RWPE2 (cell line): ENCODE measurements at regions not wholly inside any gene's neighbourhood (a gene's known extent, or its start where the extent isn't known, plus 50 kb on each side); places are given as distances from the start of the nearest gene placed in this dataset.
A peak's percentile ranks its signal among the peaks of the same experiment; 100 is the strongest.
"Not testable (repeated sequence)": the region's sequence is repeated elsewhere in the genome, so short reads cannot be mapped to it uniquely, and the experiment has no call there.

Experiments used
- ATAC-seq: fragments of 200-7000 bp; cut with Tn5 transposase; 3 replicates; pipeline ENCODE4 v1.9.1; 2021; ENCODE audit warnings: low read depth
- DNase-seq: peaks from one replicate; pipeline ENCODE4 v3.0.0-alpha.2; 2020; ENCODE audit warnings: low spot score
- H3K27ac ChIP-seq: fragments of 450-650 bp; 2 replicates; pipeline ENCODE4 v1.5.1; 2017; ENCODE audit warnings: mild to moderate bottlenecking; ENCODE audit not compliant: poor library complexity, severe bottlenecking
- H3K27me3 ChIP-seq: fragments of 250-450 bp; sonication (Bioruptor Pico); 2 replicates; pipeline ENCODE4 v1.5.1; 2021; ENCODE audit warnings: mild to moderate bottlenecking, moderate library complexity; ENCODE audit not compliant: insufficient read depth, poor library complexity, severe bottlenecking
- H3K36me3 ChIP-seq: fragments of 250-450 bp; sonication (Bioruptor Pico); 2 replicates; pipeline ENCODE4 v1.5.1; 2020; ENCODE audit warnings: low read depth, mild to moderate bottlenecking, moderate library complexity
- H3K4me1 ChIP-seq: fragments of 250-450 bp; sonication (Bioruptor Pico); 2 replicates; pipeline ENCODE4 v1.5.1; 2021; ENCODE audit warnings: mild to moderate bottlenecking, moderate library complexity; ENCODE audit not compliant: insufficient read depth, poor library complexity, severe bottlenecking
- H3K4me3 ChIP-seq: fragments of 250-450 bp; sonication (Bioruptor Pico); 2 replicates; pipeline ENCODE4 v1.5.1; 2021; ENCODE audit warnings: mild to moderate bottlenecking, moderate library complexity; ENCODE audit not compliant: severe bottlenecking
- H3K9me3 ChIP-seq: fragments of 250-450 bp; sonication (Bioruptor Pico); 2 replicates; pipeline ENCODE4 v1.5.1; 2021; ENCODE audit warnings: mild to moderate bottlenecking, moderate library complexity; ENCODE audit not compliant: severe bottlenecking
- CTCF ChIP-seq: fragments of 450-650 bp; IDR thresholded peaks from one replicate; pipeline ENCODE4 v1.5.1; 2017; ENCODE audit warnings: mild to moderate bottlenecking, moderate library complexity; ENCODE audit not compliant: poor library complexity, severe bottlenecking

- H3K27ac ChIP-seq, result no peak overlapping the region
- no peaks in the 10 kb centered on the region for H3K27me3 ChIP-seq
- H3K4me1 ChIP-seq, result no peaks in the 10 kb centered on the region
- no peaks in the 10 kb centered on the region for H3K9me3 ChIP-seq
- no peak overlapping the region for H3K4me3 ChIP-seq
- no peaks in the 10 kb centered on the region for H3K36me3 ChIP-seq
- ATAC-seq, result no peak
- DNase-seq, result no peak
- no peak for TF ChIP-seq CTCF
Measured at GRCh38 chrX:130531066-130531465, 129.3 kb downstream of the RBMX2 start.

DNA sequence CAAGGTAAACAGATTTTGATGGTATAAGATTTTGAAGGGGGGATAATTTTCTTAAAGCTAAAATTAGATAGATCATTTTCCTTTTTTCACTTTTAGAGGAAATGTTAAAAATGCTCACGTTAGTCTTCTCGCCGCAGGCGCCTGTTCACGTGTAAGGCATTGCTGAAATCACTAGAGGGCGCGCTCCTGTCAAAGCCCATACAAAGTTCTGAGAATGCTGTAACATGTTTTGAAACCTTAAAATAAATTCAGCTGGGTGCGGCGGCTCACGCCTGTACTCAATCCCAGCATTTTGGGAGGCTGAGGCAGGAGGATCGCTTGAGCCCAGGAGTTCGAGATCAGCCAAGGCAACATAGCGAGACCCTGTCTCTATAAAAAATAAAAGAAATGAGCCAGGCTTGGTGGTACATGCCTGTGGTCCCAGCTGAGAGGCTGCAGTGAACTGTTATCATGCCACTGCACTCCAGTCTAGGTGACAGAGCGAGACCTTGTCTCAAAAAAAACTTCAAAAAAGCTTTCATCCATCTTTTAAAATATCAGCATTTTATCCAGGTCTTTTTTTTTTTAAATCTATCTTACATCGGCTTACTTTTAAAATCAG lies 138.0 kb downstream of the RBMX2 start:
- H3K27me3 ChIP-seq, result no peaks in the 10 kb centered on the region
- no peak for DNase-seq
- H3K9me3 ChIP-seq, result no peaks in the 10 kb centered on the region
- H3K4me1 ChIP-seq, result no peaks in the 10 kb centered on the region
- peak; percentile 68 for TF ChIP-seq CTCF
- H3K36me3 ChIP-seq, result no peaks in the 10 kb centered on the region
- peak; percentile 46; the same call in 2 of the 3 replicates for ATAC-seq
- no peak overlapping the region for H3K27ac ChIP-seq
- H3K4me3 ChIP-seq, result no peak overlapping the region

GRCh38 chrX:130543603-130544325 lies 142.0 kb downstream of the RBMX2 start:
- H3K4me3 ChIP-seq, result no peak overlapping the region
- no peaks in the 10 kb centered on the region for H3K27me3 ChIP-seq
- no peak for ATAC-seq
- H3K27ac ChIP-seq, result no peak overlapping the region
- no peaks in the 10 kb centered on the region for H3K36me3 ChIP-seq
- no peaks in the 10 kb centered on the region for H3K9me3 ChIP-seq
- no peak for DNase-seq
- H3K4me1 ChIP-seq, result no peaks in the 10 kb centered on the region
- no peak for TF ChIP-seq CTCF

DNA sequence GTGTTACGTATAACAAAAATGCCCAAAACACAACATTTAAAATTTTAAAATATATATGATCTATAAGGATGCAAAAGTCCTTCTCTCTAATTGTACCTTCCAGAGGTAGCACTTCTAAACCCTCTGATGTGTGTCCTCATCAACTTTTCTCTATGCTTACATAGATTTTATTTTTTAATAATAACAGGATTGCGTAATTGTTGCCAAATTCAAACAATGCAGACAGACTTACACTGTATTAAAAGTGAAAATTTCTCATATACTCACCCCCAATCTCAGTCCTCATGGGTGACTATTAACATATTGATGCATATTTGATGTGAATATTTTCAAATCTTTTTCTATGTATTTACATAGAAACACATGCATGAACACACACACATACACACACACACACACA lies 144.0 kb downstream of the RBMX2 start:
- DNase-seq (no peak), ATAC-seq (no peak)
- no peak for TF ChIP-seq CTCF
- H3K27ac ChIP-seq, result no peak overlapping the region
- no peaks in the 10 kb centered on the region for H3K9me3 ChIP-seq
- H3K4me3 ChIP-seq, result no peak overlapping the region
- no peaks in the 10 kb centered on the region for H3K27me3 ChIP-seq
- no peaks in the 10 kb centered on the region for H3K4me1 ChIP-seq
- H3K36me3 ChIP-seq, result no peaks in the 10 kb centered on the region

DNA sequence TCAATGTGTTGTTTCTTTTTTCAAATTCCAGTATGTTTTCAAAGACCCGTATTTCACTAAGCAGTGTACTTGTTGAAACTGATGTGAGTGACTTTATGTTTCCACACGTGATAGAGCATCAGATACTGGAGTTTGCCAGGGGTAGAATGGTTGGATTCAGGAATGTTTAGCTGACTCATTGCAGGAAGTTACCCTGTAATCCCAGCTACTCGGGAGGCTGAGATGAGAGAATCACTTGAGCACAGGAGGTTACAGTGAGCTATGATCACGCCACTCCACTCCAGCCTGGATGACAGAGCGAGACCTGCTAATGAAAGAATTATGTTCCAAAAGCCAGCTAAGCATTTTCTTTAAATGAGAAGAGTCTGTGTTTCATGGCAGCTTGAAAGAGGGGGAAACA lies 147.6 kb downstream of the RBMX2 start:
- H3K27ac ChIP-seq, DNase-seq, ATAC-seq, H3K27me3 ChIP-seq, H3K36me3 ChIP-seq, H3K9me3 ChIP-seq, H3K4me1 ChIP-seq, H3K4me3 ChIP-seq: not testable (repeated sequence)
